ENCODE measurements at regions not wholly inside any gene's neighbourhood (a gene's known extent, or its start where the extent isn't known, plus 50 kb on each side); places are given as distances from the start of the nearest gene placed in this dataset.

DNA sequence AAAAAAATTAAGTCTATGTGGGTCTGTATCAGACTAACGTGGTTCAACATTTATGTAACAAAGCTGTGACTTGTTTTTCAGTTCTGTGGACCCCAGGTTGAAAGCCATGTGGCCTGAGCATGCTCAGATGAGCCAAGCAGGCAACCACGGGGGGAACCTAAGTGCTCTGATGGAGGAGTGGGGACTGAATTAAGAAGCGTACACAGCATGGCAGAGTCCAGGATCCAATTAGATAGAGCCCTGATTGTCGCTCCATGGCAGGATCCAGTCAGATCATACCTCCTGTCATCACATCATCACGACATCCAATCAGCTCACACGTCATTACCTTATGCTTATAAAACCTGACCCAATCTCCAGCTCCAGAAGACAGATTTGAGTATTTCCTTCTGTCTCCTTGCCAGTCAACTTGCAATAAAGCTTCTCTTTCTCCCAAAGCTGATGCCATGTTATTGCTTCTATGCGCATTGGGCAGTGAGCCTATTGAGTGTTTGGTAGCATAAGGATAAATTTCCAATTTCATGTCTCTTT is 1013.1 kb upstream of the TMEM132C start:
- DNase-seq (ENCODE audit: low read depth, low spot score), result no peak

- DNase-seq (ENCODE audit: low read depth, low spot score), result no peak
Measured at GRCh38 chr12:127254420-127254955, 1012.5 kb upstream of the TMEM132C start.

GRCh38 chr12:127257366-127257935 is 1009.5 kb upstream of the TMEM132C start:
- no peak for DNase-seq (ENCODE audit: low read depth, low spot score)

GRCh38 chr12:127260531-127260930 is 1006.4 kb upstream of the TMEM132C start:
- no peak for DNase-seq (ENCODE audit: low read depth, low spot score)

GRCh38 chr12:127260999-127261398 is 1006.0 kb upstream of the TMEM132C start:
- no peak for DNase-seq (ENCODE audit: low read depth, low spot score)

DNA sequence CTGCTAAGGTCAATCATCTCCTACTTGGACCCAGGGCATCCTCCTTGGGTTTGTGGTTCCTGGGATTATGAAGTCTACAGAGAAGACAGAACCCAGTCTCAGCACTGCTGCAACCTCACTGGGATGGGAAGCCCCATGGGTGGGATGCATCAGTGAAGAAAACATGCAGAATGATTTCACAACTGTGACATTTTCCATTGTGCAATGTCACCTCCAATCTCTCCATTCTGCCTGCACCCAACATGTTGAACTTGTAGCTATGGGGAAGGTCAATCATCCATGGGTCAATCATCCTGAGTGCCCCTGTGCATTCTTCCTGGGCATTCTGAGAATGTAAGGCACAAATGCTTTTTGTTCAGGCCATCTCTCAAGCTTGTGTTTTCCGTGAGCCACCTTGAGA is 1004.4 kb upstream of the TMEM132C start:
- no peak for DNase-seq (ENCODE audit: low read depth, low spot score)

- DNase-seq (ENCODE audit: low read depth, low spot score), result no peak
Measured at GRCh38 chr12:127263621-127264020, 1003.3 kb upstream of the TMEM132C start.

DNA sequence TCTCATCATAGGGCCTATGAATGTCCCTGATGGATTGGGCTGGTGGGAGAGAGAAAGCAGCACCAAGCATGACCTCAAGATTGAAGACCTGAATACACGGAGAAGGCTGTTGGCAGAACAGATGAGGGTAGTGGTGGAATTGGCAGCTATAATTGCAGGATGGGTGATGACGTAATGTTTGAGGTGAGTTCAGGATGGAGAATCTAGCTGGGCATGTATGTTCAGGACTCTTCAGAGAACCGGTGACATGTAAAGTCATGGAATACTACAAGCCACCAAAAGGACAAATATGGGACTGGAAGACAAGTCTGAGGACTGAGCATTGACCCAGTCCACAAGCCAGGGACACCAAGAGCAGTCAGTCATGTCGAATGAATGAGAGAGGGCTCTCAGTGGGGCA is 999.8 kb upstream of the TMEM132C start:
- no peak for DNase-seq (ENCODE audit: low read depth, low spot score)

- no peak for DNase-seq (ENCODE audit: low read depth, low spot score)
Measured at GRCh38 chr12:127268213-127268612, 998.8 kb upstream of the TMEM132C start.

- peak; percentile 57 for DNase-seq (ENCODE audit: low read depth, low spot score)
Measured at GRCh38 chr12:127268706-127269425, 998.1 kb upstream of the TMEM132C start.

GRCh38 chr12:127270193-127270592 is 996.8 kb upstream of the TMEM132C start:
- DNase-seq (ENCODE audit: low read depth, low spot score), result peak; percentile 22

DNA sequence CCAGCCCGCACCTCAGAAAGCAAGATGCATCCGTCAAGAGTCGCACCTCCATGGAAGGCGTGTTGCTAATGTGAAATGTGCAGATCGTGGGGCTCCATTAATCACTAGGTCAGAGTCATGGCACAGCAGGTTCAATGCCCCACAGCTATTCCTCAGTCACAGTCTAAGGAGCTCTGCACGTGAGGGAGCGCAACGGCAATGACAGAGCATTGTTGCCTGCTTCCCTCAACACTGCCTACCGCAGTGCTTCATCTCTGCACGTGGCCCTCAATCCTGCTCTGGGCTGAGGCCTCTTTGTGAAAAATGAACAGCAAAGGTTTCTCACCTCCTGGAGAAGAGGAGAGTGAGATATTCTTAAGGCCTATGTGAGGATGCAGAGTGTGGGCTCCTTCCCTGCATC is 995.2 kb upstream of the TMEM132C start:
- no peak for DNase-seq (ENCODE audit: low read depth, low spot score)

DNA sequence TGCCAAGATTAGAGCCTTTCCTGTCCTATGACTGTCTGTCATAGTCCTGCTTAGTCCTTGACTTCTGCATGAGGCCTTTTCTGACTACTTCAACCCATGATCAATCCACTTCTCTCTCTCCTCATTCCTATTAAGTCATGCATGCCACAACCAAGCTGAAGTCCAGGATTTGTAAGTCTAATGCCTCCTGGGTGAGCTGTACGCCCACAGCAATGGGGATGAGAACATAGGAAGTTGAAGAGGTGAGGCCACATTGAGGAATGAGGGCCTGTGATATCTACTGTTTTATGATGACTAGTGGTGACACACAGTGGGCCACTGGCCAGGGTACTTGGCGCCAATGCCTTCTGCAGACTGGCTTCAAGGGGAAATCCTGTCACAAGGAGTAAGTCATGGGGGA is 994.1 kb upstream of the TMEM132C start:
- peak; percentile 84 for DNase-seq (ENCODE audit: low read depth, low spot score)

- DNase-seq (ENCODE audit: low read depth, low spot score), result no peak
Measured at GRCh38 chr12:127273626-127274025, 993.3 kb upstream of the TMEM132C start.

DNA sequence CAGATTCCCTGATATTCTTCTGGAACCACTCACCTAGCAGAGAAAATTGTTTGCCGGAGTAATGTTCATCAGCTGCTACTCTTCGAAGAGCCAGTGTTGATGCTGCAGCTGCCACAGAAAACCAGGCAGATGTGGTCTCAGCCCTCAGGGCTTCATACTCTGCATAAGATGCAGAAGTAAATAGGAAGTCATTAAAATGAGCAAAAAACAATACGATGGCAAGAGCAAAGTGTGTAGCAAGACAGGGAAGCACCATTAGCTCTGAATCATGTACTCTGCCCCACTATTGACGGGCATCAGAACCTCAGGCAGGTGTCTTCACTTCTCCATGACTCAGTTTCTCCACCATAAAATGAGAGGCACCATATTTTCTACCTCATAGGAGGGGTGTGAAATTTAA is 991.6 kb upstream of the TMEM132C start:
- no peak for DNase-seq (ENCODE audit: low read depth, low spot score)

DNA sequence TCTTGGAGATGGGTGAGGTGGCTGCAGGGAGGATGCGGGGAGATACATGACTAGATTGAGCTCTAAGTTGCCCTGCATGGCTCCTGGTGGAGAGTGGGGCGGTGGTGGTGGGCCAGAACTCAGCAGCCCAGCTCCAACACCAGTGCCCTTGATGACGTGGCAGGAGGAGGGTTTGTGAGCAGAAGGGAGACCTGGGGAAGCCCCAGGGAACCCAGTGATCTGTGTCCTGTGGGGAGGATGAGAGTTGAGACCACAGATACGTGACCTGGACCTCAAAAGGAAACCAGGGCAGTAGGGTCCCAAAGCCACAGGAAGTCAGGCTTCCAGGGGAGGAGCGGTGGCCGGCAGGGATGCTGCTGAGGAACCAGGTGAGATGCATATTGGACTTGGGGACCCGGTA is 989.1 kb upstream of the TMEM132C start:
- DNase-seq (ENCODE audit: low read depth, low spot score), result no peak

GRCh38 chr12:127278351-127278750 is 988.6 kb upstream of the TMEM132C start:
- DNase-seq (ENCODE audit: low read depth, low spot score), result no peak

GRCh38 chr12:127280393-127281275 is 986.3 kb upstream of the TMEM132C start:
- peak; percentile 45 for DNase-seq (ENCODE audit: low read depth, low spot score)

DNA sequence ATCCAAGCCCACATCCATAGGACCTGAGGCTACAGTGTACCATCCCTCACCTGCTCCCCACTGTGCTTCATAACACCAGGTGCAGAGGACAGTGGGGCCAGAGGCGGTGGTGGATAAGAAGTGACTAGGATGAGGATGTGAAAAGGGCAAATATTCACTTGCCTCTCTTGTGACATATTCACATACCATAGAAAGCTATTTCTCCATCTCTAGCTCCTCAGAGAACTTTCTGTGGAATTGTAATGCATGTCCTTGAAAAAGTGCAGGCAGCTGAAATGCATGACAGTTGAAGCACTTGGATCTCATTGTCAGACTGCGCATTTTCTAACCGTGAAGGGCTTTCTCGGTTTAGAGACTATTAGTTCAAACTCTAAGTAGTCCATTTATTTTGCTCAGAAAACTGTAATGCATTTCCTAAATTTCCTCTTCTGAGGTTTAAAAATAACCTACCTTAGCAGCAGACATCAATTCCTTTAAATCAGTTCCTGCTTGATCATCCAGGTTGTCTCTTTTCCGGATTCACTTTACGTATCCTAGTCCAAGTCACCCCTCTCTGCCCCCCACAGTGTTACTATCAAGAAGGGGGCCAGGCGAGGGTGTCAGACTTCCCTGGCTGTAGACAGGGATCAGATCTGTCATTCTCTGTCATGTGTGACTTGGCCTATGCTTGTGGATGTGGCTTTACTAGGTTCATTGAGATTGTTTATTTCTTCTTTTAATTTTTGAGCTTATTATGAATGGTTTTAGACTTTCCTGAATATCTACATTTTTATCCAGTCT is 984.0 kb upstream of the TMEM132C start:
- no peak for DNase-seq (ENCODE audit: low read depth, low spot score)

- peak; percentile 16 for DNase-seq (ENCODE audit: low read depth, low spot score)
Measured at GRCh38 chr12:127284021-127284420, 982.9 kb upstream of the TMEM132C start.

GRCh38 chr12:127284870-127285431 is 982.0 kb upstream of the TMEM132C start:
- peak; percentile 78 for DNase-seq (ENCODE audit: low read depth, low spot score)
